SK-N-SH (cell line): ENCODE measurements at regions not wholly inside any gene's neighbourhood (a gene's known extent, or its start where the extent isn't known, plus 50 kb on each side); places are given as distances from the start of the nearest gene placed in this dataset.

Experiments used
- CTCF ChIA-PET: fragments of 300-600, 350-600 bp; formaldehyde crosslinking; extraction: SDS; loops from one replicate; lab custom pipeline; 2021; lab: Yijun Ruan, JAX
- POLR2A ChIA-PET: fragments of 350-600 bp; sonication (Branson Sonifier 250); formaldehyde crosslinking; extraction: SDS; loops from one replicate; lab custom pipeline; 2020; ENCODE audit warnings: antibody characterized with exemption, inconsistent platforms; lab: Yijun Ruan, JAX
- DNase-seq: peaks from one replicate; pipeline ENCODE4 v3.0.0; 2012
- H2AFZ ChIP-seq: fragments of 200-600 bp; sonication (generic); 2 replicates; pipeline ENCODE4 v1.8.1; 2016; ENCODE audit warnings: antibody characterized with exemption, mild to moderate bottlenecking, low read depth
- H3F3A ChIP-seq: fragments of 200-600 bp; sonication (generic); replicated peaks from 2 replicates; pipeline ENCODE3; 2016; ENCODE audit warnings: antibody characterized with exemption, mild to moderate bottlenecking; ENCODE audit not compliant: insufficient read depth
- H3K27ac ChIP-seq, 2 experiments: fragments of 200-500 bp in 1 of 2; fragments of 200-600 bp in 1 of 2; sonication (Bioruptor generic) in 1 of 2; sonication (generic), shearing (Covaris generic) in 1 of 2; 2 replicates each; pipeline versions ENCODE4 v1.5.1 to v1.6.1; 2014 to 2016; ENCODE audit warnings: low read depth in 2 of 2, inconsistent platforms in 1 of 2, low read length in 1 of 2, mild to moderate bottlenecking in 1 of 2, mixed read lengths in 1 of 2
- H3K27me3 ChIP-seq: fragments of 200-600 bp; sonication (generic), shearing (Covaris generic); 2 replicates; pipeline ENCODE4 v1.6.1; 2016; ENCODE audit warnings: mixed run types; ENCODE audit not compliant: insufficient read depth
- H3K36me3 ChIP-seq, 2 experiments: fragments of 200-500 bp in 1 of 2; fragments of 200-600 bp in 1 of 2; sonication (Bioruptor generic) in 1 of 2; sonication (generic) in 1 of 2; replicated peaks in 1 of 2; 2 replicates each; pipeline versions ENCODE3 to v1.5.1; 2014 to 2016; ENCODE audit warnings: low read length in 1 of 2, mild to moderate bottlenecking in 1 of 2; ENCODE audit not compliant: insufficient read depth in 2 of 2, control insufficient read depth in 1 of 2
- H3K4me1 ChIP-seq, 2 experiments: fragments of 200-500 bp in 1 of 2; fragments of 200-600 bp in 1 of 2; sonication (Bioruptor generic) in 1 of 2; sonication (generic), shearing (Covaris generic) in 1 of 2; 2 replicates each; pipeline versions ENCODE4 v1.5.1 to v1.6.1; 2014 to 2016; ENCODE audit warnings: low read depth in 1 of 2, low read length in 1 of 2, mixed run types in 1 of 2; ENCODE audit not compliant: insufficient read depth in 2 of 2, control insufficient read depth in 1 of 2
- H3K4me2 ChIP-seq: fragments of 200-600 bp; sonication (generic), shearing (Covaris generic); 2 replicates; pipeline ENCODE4 v1.6.1; 2017; ENCODE audit warnings: mixed run types
- H3K4me3 ChIP-seq, 2 experiments: fragments of 200-500 bp in 1 of 2; fragments of 200-600 bp in 1 of 2; sonication (Bioruptor generic) in 1 of 2; sonication (generic), shearing (Covaris generic) in 1 of 2; 2 replicates each; pipeline versions ENCODE4 v1.5.1 to v1.8.1; 2014 to 2016; ENCODE audit warnings: low read depth in 2 of 2, inconsistent platforms in 1 of 2, low read length in 1 of 2, mild to moderate bottlenecking in 1 of 2, mixed read lengths in 1 of 2, moderate library complexity in 1 of 2
- H3K79me2 ChIP-seq: fragments of 200-600 bp; sonication (generic); 2 replicates; pipeline ENCODE4 v1.8.1; 2017; ENCODE audit warnings: mild to moderate bottlenecking; ENCODE audit not compliant: insufficient read depth
- H3K9ac ChIP-seq: fragments of 200-600 bp; sonication (generic); 2 replicates; pipeline ENCODE4 v1.6.1; 2017; ENCODE audit warnings: mixed run types
- H3K9me2 ChIP-seq: fragments of 200-600 bp; sonication (generic); 2 replicates; pipeline ENCODE4 v1.6.1; 2017; ENCODE audit warnings: mixed run types
- H3K9me3 ChIP-seq: fragments of 200-600 bp; sonication (generic); 2 replicates; pipeline ENCODE4 v1.6.1; 2017; ENCODE audit warnings: mixed run types, mild to moderate bottlenecking, moderate library complexity
- H4K20me1 ChIP-seq: fragments of 200-600 bp; sonication (generic); 2 replicates; pipeline ENCODE4 v1.6.1; 2017; ENCODE audit warnings: mild to moderate bottlenecking, mixed run types; ENCODE audit not compliant: insufficient read depth
- CHD2 ChIP-seq: fragments of 150-350 bp; IDR thresholded peaks from 2 replicates; pipeline ENCODE4 v1.6.1; 2018; ENCODE audit warnings: low read length; ENCODE audit not compliant: partially characterized antibody
- EZH2phosphoT487 ChIP-seq: fragments of 200-600 bp; sonication (generic); IDR thresholded peaks from 2 replicates; pipeline ENCODE4 v1.6.1; 2017; ENCODE audit warnings: low read depth, mixed run types, mild to moderate bottlenecking, antibody characterized with exemption, moderate library complexity, borderline replicate concordance
- FOSL2 ChIP-seq: IDR thresholded peaks from 2 replicates; pipeline ENCODE4 v1.4.0; 2012; ENCODE audit warnings: low read depth, mild to moderate bottlenecking, moderate library complexity, borderline replicate concordance
- FOXJ3 ChIP-seq: sonication (generic); formaldehyde crosslinking; IDR thresholded peaks from 2 replicates; pipeline ENCODE4 v1.5.1; 2020; ENCODE audit warnings: mild to moderate bottlenecking, missing genetic modification reagents
- FOXM1 ChIP-seq: IDR thresholded peaks from 2 replicates; pipeline ENCODE4 v1.4.0; 2012; ENCODE audit warnings: low read depth, mild to moderate bottlenecking
- GATA2 ChIP-seq: sonication (generic); formaldehyde crosslinking; IDR thresholded peaks from 2 replicates; pipeline ENCODE4 v1.5.0; 2020; ENCODE audit warnings: mild to moderate bottlenecking, missing genetic modification reagents
- MAX ChIP-seq: IDR thresholded peaks from 2 replicates; pipeline ENCODE4 v1.4.0; 2012; ENCODE audit warnings: low read depth
- MEF2A ChIP-seq: IDR thresholded peaks from 2 replicates; pipeline ENCODE4 v1.4.0; 2012; ENCODE audit warnings: low read depth, borderline replicate concordance
- RAD21 ChIP-seq: IDR thresholded peaks from 2 replicates; pipeline ENCODE4 v1.6.1; 2012; ENCODE audit warnings: mild to moderate bottlenecking, low read length
- SIN3A ChIP-seq: IDR thresholded peaks from 2 replicates; pipeline ENCODE4 v1.6.1; 2012; ENCODE audit warnings: low read depth, mild to moderate bottlenecking, low read length, moderate library complexity, borderline replicate concordance
- TCF12 ChIP-seq: IDR thresholded peaks from 2 replicates; pipeline ENCODE4 v1.4.0; 2012
- TEAD4 ChIP-seq: IDR thresholded peaks from 2 replicates; pipeline ENCODE4 v1.4.0; 2012; ENCODE audit warnings: mild to moderate bottlenecking, borderline replicate concordance; ENCODE audit not compliant: insufficient read depth
- USF2 ChIP-seq: fragments of 150-350 bp; IDR thresholded peaks from 2 replicates; pipeline ENCODE4 v1.6.1; 2017; ENCODE audit warnings: antibody characterized with exemption, low read length, low read depth, borderline replicate concordance
- YY1 ChIP-seq: IDR thresholded peaks from 2 replicates; pipeline ENCODE4 v1.4.0; 2012; ENCODE audit warnings: low read depth, mild to moderate bottlenecking
- WGBS: methylation state at CpG from one replicate; pipeline ENCODE4 v1.1.6; 2017; ENCODE audit warnings: low lambda C conversion rate; 5-methylcytosine and 5-hydroxymethylcytosine counted together
- TF ChIP-seq, protein P1 (sequence below): IDR thresholded peaks from 2 replicates; pipeline ENCODE4 v1.6.1; 2012; ENCODE audit warnings: mild to moderate bottlenecking, low read depth, low read length, moderate library complexity

DNA sequence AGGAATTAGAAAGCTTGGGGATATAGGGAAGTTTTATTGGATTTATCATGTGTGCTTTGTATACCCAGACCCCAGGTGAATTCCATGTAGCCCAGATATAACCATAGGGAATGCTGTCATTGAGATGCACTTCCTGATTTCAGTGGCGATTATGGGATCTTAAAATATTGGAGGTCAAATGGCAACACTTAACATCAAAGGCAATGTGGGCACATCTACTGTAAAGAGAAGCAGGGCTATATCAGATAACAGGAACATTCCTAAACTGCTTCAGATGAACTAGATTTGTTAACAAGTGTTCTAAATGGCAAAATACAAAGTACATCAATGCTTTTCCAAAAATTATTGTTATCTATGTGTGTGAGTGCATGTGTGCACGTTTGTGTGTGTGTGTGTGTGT is 883.5 kb upstream of the EDIL3 start:
- Histone ChIP-seq H3K4me2 (no peak overlapping the region), H3K27me3 (no peaks in the 10 kb centered on the region), H2AFZ (no peak overlapping the region), H3K9me3 (no peaks in the 10 kb centered on the region), H4K20me1 (no peaks in the 10 kb centered on the region), H3K4me3 (no peak overlapping the region), H3K9ac (no peak overlapping the region), H3K36me3 (no peaks in the 10 kb centered on the region), H3F3A (no peaks in the 10 kb centered on the region), H3K9me2 (no peaks in the 10 kb centered on the region), H3K79me2 (no peaks in the 10 kb centered on the region), H3K4me1 (no peaks in the 10 kb centered on the region), H3K27ac (no peak overlapping the region)
- 6% methylated on average over 2 of the region's 2 CpGs for WGBS
- TF ChIP-seq TEAD4 (no peak), USF2 (no peak), MEF2A (no peak), MAX (no peak), YY1 (no peak), FOXJ3 (CRISPR knock-in tag) (no peak), RAD21 (no peak), CHD2 (no peak), FOSL2 (no peak), GATA2 (CRISPR knock-in tag) (no peak), FOXM1 (no peak)
- TF ChIP-seq, protein P1, sequence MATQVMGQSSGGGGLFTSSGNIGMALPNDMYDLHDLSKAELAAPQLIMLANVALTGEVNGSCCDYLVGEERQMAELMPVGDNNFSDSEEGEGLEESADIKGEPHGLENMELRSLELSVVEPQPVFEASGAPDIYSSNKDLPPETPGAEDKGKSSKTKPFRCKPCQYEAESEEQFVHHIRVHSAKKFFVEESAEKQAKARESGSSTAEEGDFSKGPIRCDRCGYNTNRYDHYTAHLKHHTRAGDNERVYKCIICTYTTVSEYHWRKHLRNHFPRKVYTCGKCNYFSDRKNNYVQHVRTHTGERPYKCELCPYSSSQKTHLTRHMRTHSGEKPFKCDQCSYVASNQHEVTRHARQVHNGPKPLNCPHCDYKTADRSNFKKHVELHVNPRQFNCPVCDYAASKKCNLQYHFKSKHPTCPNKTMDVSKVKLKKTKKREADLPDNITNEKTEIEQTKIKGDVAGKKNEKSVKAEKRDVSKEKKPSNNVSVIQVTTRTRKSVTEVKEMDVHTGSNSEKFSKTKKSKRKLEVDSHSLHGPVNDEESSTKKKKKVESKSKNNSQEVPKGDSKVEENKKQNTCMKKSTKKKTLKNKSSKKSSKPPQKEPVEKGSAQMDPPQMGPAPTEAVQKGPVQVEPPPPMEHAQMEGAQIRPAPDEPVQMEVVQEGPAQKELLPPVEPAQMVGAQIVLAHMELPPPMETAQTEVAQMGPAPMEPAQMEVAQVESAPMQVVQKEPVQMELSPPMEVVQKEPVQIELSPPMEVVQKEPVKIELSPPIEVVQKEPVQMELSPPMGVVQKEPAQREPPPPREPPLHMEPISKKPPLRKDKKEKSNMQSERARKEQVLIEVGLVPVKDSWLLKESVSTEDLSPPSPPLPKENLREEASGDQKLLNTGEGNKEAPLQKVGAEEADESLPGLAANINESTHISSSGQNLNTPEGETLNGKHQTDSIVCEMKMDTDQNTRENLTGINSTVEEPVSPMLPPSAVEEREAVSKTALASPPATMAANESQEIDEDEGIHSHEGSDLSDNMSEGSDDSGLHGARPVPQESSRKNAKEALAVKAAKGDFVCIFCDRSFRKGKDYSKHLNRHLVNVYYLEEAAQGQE: no peak
- ChIA-PET POLR2A (no interaction called here), CTCF (no interaction called here)
- DNase-seq: no peak

DNA sequence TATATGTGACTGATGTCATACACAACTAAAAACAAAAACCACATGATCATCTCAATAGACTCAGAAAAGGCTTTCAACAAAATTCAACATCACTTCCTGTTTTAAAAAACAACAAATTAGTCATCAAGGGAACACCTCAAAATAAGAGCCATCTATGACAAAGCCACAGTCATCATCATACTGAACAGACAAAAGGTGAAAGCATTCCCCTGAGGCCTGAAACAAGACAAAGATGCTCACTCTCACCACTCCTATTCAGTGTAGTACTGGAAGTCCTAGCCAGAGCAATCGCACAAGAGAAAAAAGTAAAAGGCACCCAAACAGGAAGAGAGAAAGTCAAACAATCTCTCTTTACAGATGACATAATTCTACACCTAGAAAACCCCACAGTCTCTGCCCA is 893.5 kb upstream of the EDIL3 start:
- Histone ChIP-seq H3K4me1 (no peaks in the 10 kb centered on the region), H3K4me3 (no peak overlapping the region), H3K9ac (no peak overlapping the region), H4K20me1 (no peaks in the 10 kb centered on the region), H3K79me2 (no peaks in the 10 kb centered on the region), H3K4me2 (no peak overlapping the region), H3K27ac (no peak overlapping the region), H3K36me3 (no peaks in the 10 kb centered on the region), H3K9me2 (no peaks in the 10 kb centered on the region), H2AFZ (no peak overlapping the region), H3K27me3 (no peaks in the 10 kb centered on the region), H3F3A (no peaks in the 10 kb centered on the region), H3K9me3 (no peaks in the 10 kb centered on the region)
- POLR2A ChIA-PET: no interaction called here
- WGBS: 5% methylated on average over 1 of the region's 1 CpG
- TF ChIP-seq TCF12 (no peak), TEAD4 (no peak), SIN3A (no peak), RAD21 (no peak), EZH2phosphoT487 (no peak)
- TF ChIP-seq, protein P1: no peak
- CTCF ChIA-PET: no interaction called here
- DNase-seq: no peak
